ENCODE measurements at regions not wholly inside any gene's neighbourhood (a gene's known extent, or its start where the extent isn't known, plus 50 kb on each side); places are given as distances from the start of the nearest gene placed in this dataset.

DNA sequence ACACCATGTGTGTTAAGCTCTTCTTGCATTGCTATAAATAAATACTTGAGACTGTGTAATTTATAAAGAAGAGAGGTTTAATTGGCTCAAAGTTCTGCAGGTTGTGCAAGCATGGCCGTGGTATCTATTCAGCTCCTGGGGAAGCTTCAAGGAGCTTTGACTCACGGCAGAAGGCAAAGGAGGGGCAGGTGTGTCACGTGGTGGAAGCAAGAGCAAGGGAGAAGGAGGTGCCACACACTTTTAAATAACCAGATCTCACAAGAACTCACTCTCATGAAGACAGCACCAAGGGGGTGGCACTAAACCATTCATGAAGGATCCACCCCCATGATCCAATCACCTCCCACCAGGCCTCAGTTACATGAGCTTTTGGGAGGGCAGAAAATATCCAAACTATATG lies 193.7 kb downstream of the ERMARD start:
- Histone ChIP-seq H2AK5ac (ENCODE audit: low read depth, low read length) (no peak overlapping the region), H2BK12ac (ENCODE audit: low read depth, low read length) (no peak overlapping the region), H4K20me1 (replicated peaks in 1 of 2; ENCODE audit: control insufficient read depth in 1 of 2, insufficient read depth in 2 of 2, low read length in 2 of 2) (no peaks in the 10 kb centered on the region), H3K4me3 (ENCODE audit: extremely low read depth in 1 of 4, insufficient read depth in 2 of 4, low read depth in 3 of 4, low read length in 4 of 4) (no peak overlapping the region), H3K4ac (replicated peaks; ENCODE audit: insufficient read length, low read depth, low read length) (no peak overlapping the region), H3K36me3 (ENCODE audit: control insufficient read depth in 2 of 4, insufficient read depth in 4 of 4, low read length in 3 of 4) (no peaks in the 10 kb centered on the region), H2BK120ac (replicated peaks; ENCODE audit: low read depth, low read length) (no peak overlapping the region), H3K4me2 (ENCODE audit: insufficient read depth in 1 of 2, low read depth in 2 of 2, low read length in 2 of 2) (no peak overlapping the region), H3K9ac (replicated peaks in 1 of 4; ENCODE audit: extremely low read depth in 1 of 4, low read depth in 3 of 4, low read length in 3 of 4) (no peak overlapping the region), H2AFZ (ENCODE audit: low read length) (no peak overlapping the region), H3K23me2 (ENCODE audit: low read depth, low read length) (no peaks in the 10 kb centered on the region), H2BK20ac (ENCODE audit: low read length) (no peak overlapping the region), H2BK15ac (ENCODE audit: low read length) (no peak overlapping the region), H3K9me3 (ENCODE audit: insufficient read depth in 2 of 2, low read depth in 1 of 2, low read length in 1 of 2) (0 out of 4 replicates have a peak, but pooled peaks cover 0 to 3% of the 10 kb centered on the region in 2 experiments), H2BK5ac (ENCODE audit: low read depth, low read length) (no peak overlapping the region), H4K91ac (replicated peaks; ENCODE audit: insufficient read length, low read length) (no peak overlapping the region), H3K18ac (ENCODE audit: extremely low read depth, low read length) (no peak overlapping the region), H4K8ac (ENCODE audit: extremely low read depth, insufficient read depth, low read length) (no peak overlapping the region), H3K27me3 (replicated peaks in 1 of 4; ENCODE audit: control insufficient read depth in 3 of 4, extremely low read depth in 1 of 4, insufficient read depth in 3 of 4, low read length in 3 of 4) (no peaks in the 10 kb centered on the region; a peak in 2 of 7 replicates), H3K4me1 (replicated peaks in 1 of 4; ENCODE audit: control insufficient read depth in 3 of 4, insufficient read depth in 4 of 4, low read length in 3 of 4) (no peaks in the 10 kb centered on the region), H3K23ac (ENCODE audit: insufficient read length) (no peak overlapping the region), H3K79me1 (ENCODE audit: low read depth, low read length) (no peaks in the 10 kb centered on the region), H3K14ac (ENCODE audit: insufficient read length) (no peak overlapping the region), H3K56ac (replicated peaks; ENCODE audit: insufficient read length, low read depth, low read length) (no peak overlapping the region), H3K79me2 (ENCODE audit: control insufficient read depth in 1 of 2, insufficient read depth in 2 of 2, low read length in 2 of 2) (no peaks in the 10 kb centered on the region), H4K5ac (ENCODE audit: insufficient read length, low read depth, low read length) (no peak overlapping the region), H3K27ac (ENCODE audit: low read depth, low read length) (no peak overlapping the region)
- CTCF ChIA-PET (ENCODE audit: partially characterized antibody) = interaction anchor here (1.1 kb wide), 1 partner anchor 104 kb away, joined by 3 read pairs; no protein-coding TSS in a partner anchor
- DNase-seq (ENCODE audit: low read depth in 1 of 2, low spot score in 2 of 2) (no peak), FAIRE-seq (no peak)
- POLR2A ChIA-PET (ENCODE audit: partially characterized antibody) = no interaction called here
- TF ChIP-seq POU5F1 (IDR thresholded peaks at IDR 0.05; ENCODE audit: low read depth, low read length) (no peak), TBP (IDR thresholded peaks at IDR 0.05; ENCODE audit: low read depth, low read length) (no peak), NRF1 (IDR thresholded peaks at IDR 0.05; ENCODE audit: low read depth, low read length) (no peak)
- 89% methylated on average over 3 of the region's 3 CpGs; no CpG with 5 or more reads in 1 of the 2 experiments for WGBS, 2 experiments (ENCODE audit: extremely low coverage in 1 of 2, insufficient coverage in 1 of 2, insufficient read length in 1 of 2, insufficient replicate concordance in 2 of 2, low coverage in 1 of 2, low lambda C conversion rate in 2 of 2, missing lambda C conversion rate in 1 of 2)

Data from H1 (cell line).